Gastroesophageal sphincter (tissue), 3 donors: ENCODE measurements at regions not wholly inside any gene's neighbourhood (a gene's known extent, or its start where the extent isn't known, plus 50 kb on each side); places are given as distances from the start of the nearest gene placed in this dataset.

Experiments
- POLR2A ChIP-seq, 2 donors: fragments of 450-650 bp; IDR thresholded peaks; one replicate each; pipeline ENCODE4 v1.6.1; 2017; ENCODE audit warnings: antibody characterized with exemption in 2 of 2, mild to moderate bottlenecking in 2 of 2, moderate library complexity in 1 of 2
- TF ChIP-seq, protein P1 (sequence below), 4 experiments: fragments of 200-600 bp in 2 of 4; fragments of 450-650 bp in 2 of 4; sonication (generic) in 1 of 4; IDR thresholded peaks; one replicate each; pipeline ENCODE4 v1.5.1; 2017 to 2019; ENCODE audit warnings: antibody characterized with exemption in 4 of 4, mild to moderate bottlenecking in 2 of 4, moderate library complexity in 2 of 4

DNA sequence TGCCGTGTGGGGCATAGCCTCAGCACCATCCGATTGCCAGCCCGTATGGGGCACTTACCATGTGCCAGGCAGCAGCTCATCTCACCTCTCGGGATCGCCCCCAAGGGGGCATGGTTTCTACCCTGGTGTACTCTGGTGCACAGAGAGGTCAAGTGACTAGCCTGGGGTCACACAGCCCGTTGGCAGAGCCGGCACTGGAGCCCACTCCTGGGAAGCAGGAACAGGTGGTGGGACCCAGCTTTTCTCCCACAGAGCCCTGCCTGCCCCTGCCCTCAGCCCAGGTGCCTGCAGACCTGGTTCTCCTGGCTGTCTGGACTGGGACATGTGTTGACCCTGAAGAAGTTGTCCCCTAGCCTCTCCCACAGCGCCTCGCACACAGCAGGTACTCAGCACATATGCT is 141.8 kb upstream of the CIBAR2 start:
- TF ChIP-seq, protein P1, sequence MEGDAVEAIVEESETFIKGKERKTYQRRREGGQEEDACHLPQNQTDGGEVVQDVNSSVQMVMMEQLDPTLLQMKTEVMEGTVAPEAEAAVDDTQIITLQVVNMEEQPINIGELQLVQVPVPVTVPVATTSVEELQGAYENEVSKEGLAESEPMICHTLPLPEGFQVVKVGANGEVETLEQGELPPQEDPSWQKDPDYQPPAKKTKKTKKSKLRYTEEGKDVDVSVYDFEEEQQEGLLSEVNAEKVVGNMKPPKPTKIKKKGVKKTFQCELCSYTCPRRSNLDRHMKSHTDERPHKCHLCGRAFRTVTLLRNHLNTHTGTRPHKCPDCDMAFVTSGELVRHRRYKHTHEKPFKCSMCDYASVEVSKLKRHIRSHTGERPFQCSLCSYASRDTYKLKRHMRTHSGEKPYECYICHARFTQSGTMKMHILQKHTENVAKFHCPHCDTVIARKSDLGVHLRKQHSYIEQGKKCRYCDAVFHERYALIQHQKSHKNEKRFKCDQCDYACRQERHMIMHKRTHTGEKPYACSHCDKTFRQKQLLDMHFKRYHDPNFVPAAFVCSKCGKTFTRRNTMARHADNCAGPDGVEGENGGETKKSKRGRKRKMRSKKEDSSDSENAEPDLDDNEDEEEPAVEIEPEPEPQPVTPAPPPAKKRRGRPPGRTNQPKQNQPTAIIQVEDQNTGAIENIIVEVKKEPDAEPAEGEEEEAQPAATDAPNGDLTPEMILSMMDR (IDR thresholded peaks at IDR 0.05), result no peak
- TF ChIP-seq POLR2A (IDR thresholded peaks at IDR 0.05), result no peak
